ENCODE measurements at regions not wholly inside any gene's neighbourhood (a gene's known extent, or its start where the extent isn't known, plus 50 kb on each side); places are given as distances from the start of the nearest gene placed in this dataset.

DNA sequence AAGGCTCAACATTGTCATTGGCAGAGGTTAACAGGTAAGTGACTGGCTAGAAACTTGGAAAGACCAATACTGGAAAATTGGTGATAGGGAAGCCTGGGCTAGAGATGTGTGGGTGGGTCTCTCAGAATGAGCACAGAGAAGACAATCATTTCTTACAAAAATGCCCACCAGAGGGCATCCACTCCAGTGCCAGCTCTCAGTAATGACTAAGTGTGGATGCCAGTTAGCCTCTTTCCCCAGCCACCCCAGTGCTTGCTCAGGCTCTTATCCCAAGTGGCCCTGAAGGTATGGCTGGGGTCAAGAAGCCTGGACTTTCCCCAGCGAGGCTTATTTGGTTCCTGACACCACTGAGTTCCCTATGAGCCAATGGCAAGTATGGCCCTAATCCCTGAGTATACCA, 115.9 kb upstream of the ST8SIA2 start:
- no peak overlapping the region for H3K4me3 Mint-ChIP-seq
- ATAC-seq (replicated peaks) = no peak
- H3K36me3 Mint-ChIP-seq (ENCODE audit: low read depth) = no peaks in the 10 kb centered on the region
- H3K27ac Mint-ChIP-seq = no peak overlapping the region
- H3K27me3 Mint-ChIP-seq = peaks cover 14% of the 10 kb centered on the region
- no peaks in the 10 kb centered on the region for H3K9me3 Mint-ChIP-seq
- H3K4me1 Mint-ChIP-seq = no peaks in the 10 kb centered on the region

GRCh38 chr15:92283813-92284212, 109.9 kb upstream of the ST8SIA2 start:
- Mint-ChIP-seq H3K36me3 (ENCODE audit: low read depth) (no peaks in the 10 kb centered on the region), H3K4me3 (no peak overlapping the region), H3K27ac (no peak overlapping the region), H3K27me3 (peaks cover 4% of the 10 kb centered on the region), H3K4me1 (no peaks in the 10 kb centered on the region), H3K9me3 (no peaks in the 10 kb centered on the region)
- no peak for ATAC-seq (replicated peaks)

DNA sequence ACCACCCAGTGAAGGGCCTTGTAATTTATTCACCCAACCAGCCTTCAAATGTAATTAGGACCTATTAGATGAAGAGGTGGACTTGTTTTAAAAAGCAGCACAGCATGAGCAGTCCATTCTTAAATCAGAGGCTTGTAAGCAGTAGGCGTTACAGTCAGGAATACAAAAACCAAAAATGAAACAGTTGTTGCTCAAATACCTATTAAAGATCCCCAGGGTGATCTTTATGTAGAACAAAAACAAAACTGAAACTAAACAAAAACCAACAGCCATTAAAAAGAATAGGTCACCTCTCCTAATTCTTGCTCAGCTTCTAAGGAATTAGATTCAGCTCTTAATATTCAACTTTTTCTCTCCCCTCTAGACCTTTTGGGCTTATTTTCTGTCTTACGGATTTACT, 104.9 kb upstream of the ST8SIA2 start:
- H3K36me3 Mint-ChIP-seq (ENCODE audit: low read depth) = no peaks in the 10 kb centered on the region
- H3K4me3 Mint-ChIP-seq = no peak overlapping the region
- ATAC-seq (replicated peaks) = no peak
- peaks cover 23% of the 10 kb centered on the region for H3K27me3 Mint-ChIP-seq
- no peak overlapping the region for H3K27ac Mint-ChIP-seq
- H3K4me1 Mint-ChIP-seq = no peaks in the 10 kb centered on the region
- H3K9me3 Mint-ChIP-seq = no peaks in the 10 kb centered on the region

GRCh38 chr15:92289733-92290132, 103.9 kb upstream of the ST8SIA2 start:
- Mint-ChIP-seq H3K27me3 (peaks cover 27% of the 10 kb centered on the region), H3K9me3 (no peaks in the 10 kb centered on the region), H3K4me3 (no peak overlapping the region), H3K27ac (no peak overlapping the region), H3K4me1 (no peaks in the 10 kb centered on the region), H3K36me3 (ENCODE audit: low read depth) (no peaks in the 10 kb centered on the region)
- ATAC-seq (replicated peaks) = no peak

- no peak overlapping the region for H3K4me3 Mint-ChIP-seq
Observed at GRCh38 chr15:92290359-92290992, 103.2 kb upstream of the ST8SIA2 start.

GRCh38 chr15:92291900-92292299, 101.8 kb upstream of the ST8SIA2 start:
- Mint-ChIP-seq H3K36me3 (ENCODE audit: low read depth) (no peaks in the 10 kb centered on the region), H3K4me3 (no peak overlapping the region), H3K4me1 (no peaks in the 10 kb centered on the region), H3K27ac (no peak overlapping the region), H3K9me3 (no peaks in the 10 kb centered on the region), H3K27me3 (peaks cover 31% of the 10 kb centered on the region)
- ATAC-seq (replicated peaks) = no peak

More at GRCh38 chr15:92290359-92290992, 103.2 kb upstream of the ST8SIA2 start:
- Mint-ChIP-seq H3K9me3 (no peaks in the 10 kb centered on the region), H3K27me3 (peaks cover 31% of the 10 kb centered on the region), H3K27ac (no peak overlapping the region), H3K4me1 (no peaks in the 10 kb centered on the region), H3K36me3 (ENCODE audit: low read depth) (no peaks in the 10 kb centered on the region)
- no peak for ATAC-seq (replicated peaks)

- Mint-ChIP-seq H3K36me3 (ENCODE audit: low read depth) (no peaks in the 10 kb centered on the region), H3K4me1 (no peaks in the 10 kb centered on the region), H3K27me3 (peaks cover 31% of the 10 kb centered on the region), H3K9me3 (no peaks in the 10 kb centered on the region), H3K4me3 (no peak overlapping the region), H3K27ac (no peak overlapping the region)
- peak; percentile 34 for ATAC-seq (replicated peaks)
Observed at GRCh38 chr15:92294759-92295158, 98.9 kb upstream of the ST8SIA2 start.

GRCh38 chr15:92304223-92304975, 89.3 kb upstream of the ST8SIA2 start:
- ATAC-seq (replicated peaks) = no peak
- no peaks in the 10 kb centered on the region for H3K9me3 Mint-ChIP-seq
- H3K4me1 Mint-ChIP-seq = no peaks in the 10 kb centered on the region
- no peak overlapping the region for H3K27ac Mint-ChIP-seq
- H3K27me3 Mint-ChIP-seq = peaks cover 25% of the 10 kb centered on the region
- no peaks in the 10 kb centered on the region for H3K36me3 Mint-ChIP-seq (ENCODE audit: low read depth)
- H3K4me3 Mint-ChIP-seq = no peak overlapping the region

DNA sequence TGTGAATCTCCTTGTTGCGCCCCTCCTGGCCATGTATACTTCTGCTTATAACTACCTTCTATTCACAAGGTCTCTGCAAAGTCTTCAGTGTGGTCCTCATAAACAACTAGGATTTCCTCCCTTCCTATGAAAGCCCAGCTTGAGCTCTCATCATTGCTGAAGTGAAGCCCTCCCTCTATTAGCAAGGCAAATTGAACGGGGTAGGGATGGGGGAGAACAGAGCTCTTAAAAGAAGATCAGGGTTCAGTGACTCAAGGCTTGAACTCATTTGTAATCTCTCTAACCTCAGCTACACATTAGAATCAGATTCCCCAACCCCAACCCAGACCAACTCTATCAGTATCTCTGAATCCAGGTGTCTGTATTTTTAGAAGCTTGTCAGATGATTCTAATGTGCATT, 88.3 kb upstream of the ST8SIA2 start:
- Mint-ChIP-seq H3K27ac (no peak overlapping the region), H3K36me3 (ENCODE audit: low read depth) (no peaks in the 10 kb centered on the region), H3K27me3 (peaks cover 25% of the 10 kb centered on the region), H3K4me1 (no peaks in the 10 kb centered on the region), H3K4me3 (no peak overlapping the region), H3K9me3 (no peaks in the 10 kb centered on the region)
- ATAC-seq (replicated peaks) = no peak

- Mint-ChIP-seq H3K4me1 (no peaks in the 10 kb centered on the region), H3K9me3 (no peaks in the 10 kb centered on the region), H3K27ac (no peak overlapping the region), H3K36me3 (ENCODE audit: low read depth) (no peaks in the 10 kb centered on the region), H3K27me3 (peaks cover 28% of the 10 kb centered on the region), H3K4me3 (no peak overlapping the region)
- ATAC-seq (replicated peaks) = no peak
Observed at GRCh38 chr15:92306663-92307062, 87.0 kb upstream of the ST8SIA2 start.

- ATAC-seq (replicated peaks) = no peak
- H3K4me3 Mint-ChIP-seq = no peak overlapping the region
- peaks cover 5% of the 10 kb centered on the region for H3K9me3 Mint-ChIP-seq
- H3K4me1 Mint-ChIP-seq = no peaks in the 10 kb centered on the region
- H3K27ac Mint-ChIP-seq = no peak overlapping the region
- H3K27me3 Mint-ChIP-seq = peaks cover 28% of the 10 kb centered on the region
- H3K36me3 Mint-ChIP-seq (ENCODE audit: low read depth) = no peaks in the 10 kb centered on the region
Observed at GRCh38 chr15:92315144-92315543, 78.5 kb upstream of the ST8SIA2 start.

- no peaks in the 10 kb centered on the region for H3K4me1 Mint-ChIP-seq
- no peaks in the 10 kb centered on the region for H3K36me3 Mint-ChIP-seq (ENCODE audit: low read depth)
- no peak overlapping the region for H3K4me3 Mint-ChIP-seq
- no peak for ATAC-seq (replicated peaks)
- H3K27ac Mint-ChIP-seq = no peak overlapping the region
- H3K9me3 Mint-ChIP-seq = peaks cover 5% of the 10 kb centered on the region
- H3K27me3 Mint-ChIP-seq = peaks cover 28% of the 10 kb centered on the region
Observed at GRCh38 chr15:92315595-92316211, 78.0 kb upstream of the ST8SIA2 start.

GRCh38 chr15:92316586-92317295, 76.9 kb upstream of the ST8SIA2 start:
- Mint-ChIP-seq H3K27me3 (peaks cover 24% of the 10 kb centered on the region), H3K9me3 (peaks cover 5% of the 10 kb centered on the region), H3K4me1 (no peaks in the 10 kb centered on the region), H3K36me3 (ENCODE audit: low read depth) (no peaks in the 10 kb centered on the region), H3K4me3 (no peak overlapping the region), H3K27ac (no peak overlapping the region)
- no peak for ATAC-seq (replicated peaks)

DNA sequence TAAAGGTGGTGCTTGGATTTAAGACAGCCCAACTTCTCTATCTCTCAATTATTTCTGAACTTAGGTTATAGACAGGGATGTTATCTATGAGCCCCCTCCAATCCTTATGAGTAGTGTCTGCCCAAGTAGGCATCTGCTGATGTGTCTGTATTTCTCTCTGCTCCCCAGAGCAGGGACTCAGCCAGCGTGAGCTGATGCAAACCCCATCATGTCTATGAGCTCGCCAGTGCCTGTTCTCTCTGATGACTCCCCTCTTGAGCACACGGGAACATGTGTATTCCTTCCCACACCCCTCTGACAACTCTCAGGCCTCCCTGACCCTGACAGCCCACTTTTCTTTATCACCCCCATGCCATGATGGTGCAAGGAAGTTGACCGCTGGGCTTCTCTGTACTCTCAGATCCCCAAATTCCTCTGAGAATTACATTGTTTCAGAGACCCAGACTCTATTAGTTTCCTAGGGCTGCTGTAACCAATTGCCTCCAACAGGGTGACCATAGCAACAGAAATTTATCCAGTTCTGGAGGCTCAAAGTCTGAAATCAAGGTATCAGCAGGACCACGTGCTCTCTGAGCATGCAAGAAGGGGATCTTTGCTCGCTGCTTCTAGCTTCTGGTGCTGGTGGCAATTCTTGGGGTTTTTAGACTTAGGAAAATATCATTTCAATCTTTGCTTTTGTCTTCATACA, 73.5 kb upstream of the ST8SIA2 start:
- H3K27ac Mint-ChIP-seq = no peak overlapping the region
- no peaks in the 10 kb centered on the region for H3K36me3 Mint-ChIP-seq (ENCODE audit: low read depth)
- H3K9me3 Mint-ChIP-seq = no peaks in the 10 kb centered on the region
- peaks cover 20% of the 10 kb centered on the region for H3K27me3 Mint-ChIP-seq
- H3K4me1 Mint-ChIP-seq = no peaks in the 10 kb centered on the region
- H3K4me3 Mint-ChIP-seq = no peak overlapping the region
- ATAC-seq (replicated peaks) = no peak

Data from activated T-helper 17 cell treated with anti-CD3 and anti-CD28 coated beads, Interleukin-2, amount 50 U/mL, for 72 hours (primary cell).